Neural progenitor cell (in vitro differentiated cells): ENCODE measurements at regions not wholly inside any gene's neighbourhood (a gene's known extent, or its start where the extent isn't known, plus 50 kb on each side); places are given as distances from the start of the nearest gene placed in this dataset.

Experiments used
- DNase-seq: peaks from one replicate; pipeline ENCODE4 v3.0.0-alpha.2; 2016; ENCODE audit warnings: low spot score
- H2AFZ ChIP-seq: fragments of 200-600 bp; sonication (generic); replicated peaks from 2 replicates; pipeline ENCODE4 v1.6.1; 2016; ENCODE audit warnings: antibody characterized with exemption
- H3F3A ChIP-seq: fragments of 200-600 bp; sonication (generic); 2 replicates; pipeline ENCODE4 v1.6.1; 2016; ENCODE audit warnings: antibody characterized with exemption, low read depth
- H3K27ac ChIP-seq: fragments of 200-600 bp; sonication (generic); 2 replicates; pipeline ENCODE4 v1.5.1; 2016; ENCODE audit warnings: mild to moderate bottlenecking
- H3K27me3 ChIP-seq: fragments of 200-600 bp; sonication (generic); 2 replicates; pipeline ENCODE4 v1.6.1; 2016; ENCODE audit warnings: mild to moderate bottlenecking, moderate library complexity
- H3K36me3 ChIP-seq: fragments of 200-600 bp; sonication (generic); 2 replicates; pipeline ENCODE4 v1.5.1; 2016
- H3K4me1 ChIP-seq: fragments of 200-600 bp; sonication (generic); 2 replicates; pipeline ENCODE4 v1.6.1; 2016; ENCODE audit warnings: mixed run types
- H3K4me2 ChIP-seq: fragments of 200-600 bp; sonication (generic); 2 replicates; pipeline ENCODE4 v1.6.1; 2016
- H3K4me3 ChIP-seq: fragments of 200-600 bp; sonication (generic); 2 replicates; pipeline ENCODE4 v1.5.1; 2016
- H3K79me2 ChIP-seq: fragments of 200-600 bp; sonication (generic); 2 replicates; pipeline ENCODE4 v1.6.1; 2016; ENCODE audit warnings: low read depth
- H3K9ac ChIP-seq: fragments of 200-600 bp; sonication (generic); 2 replicates; pipeline ENCODE4 v1.6.1; 2016
- H3K9me3 ChIP-seq: fragments of 200-600 bp; sonication (generic); 2 replicates; pipeline ENCODE4 v1.5.1; 2016; ENCODE audit warnings: low read depth
- H4K20me1 ChIP-seq: fragments of 200-600 bp; sonication (generic); 2 replicates; pipeline ENCODE4 v1.6.1; 2016; ENCODE audit warnings: low read depth
- H3K27ac Mint-ChIP-seq: 3 replicates; pipeline ENCODE4 v1.8.0; 2021; ENCODE audit warnings: mixed read lengths
- H3K27me3 Mint-ChIP-seq: 2 replicates; pipeline ENCODE4 v1.8.0; 2022; ENCODE audit warnings: low read depth, mild to moderate bottlenecking, inconsistent platforms, moderate library complexity, mixed read lengths; ENCODE audit not compliant: insufficient read depth
- H3K36me3 Mint-ChIP-seq: 3 replicates; pipeline ENCODE4 v1.8.0; 2021; ENCODE audit warnings: mixed read lengths
- H3K4me1 Mint-ChIP-seq: 3 replicates; pipeline ENCODE4 v1.8.0; 2021; ENCODE audit warnings: mixed read lengths
- H3K4me3 Mint-ChIP-seq: 3 replicates; pipeline ENCODE4 v1.8.0; 2021; ENCODE audit warnings: mild to moderate bottlenecking, moderate library complexity, mixed read lengths
- H3K9me3 Mint-ChIP-seq: 3 replicates; pipeline ENCODE4 v1.8.0; 2020; ENCODE audit warnings: mixed read lengths
- CTCF ChIP-seq: fragments of 200-600 bp; sonication (generic); IDR thresholded peaks from 2 replicates; pipeline ENCODE4 v1.5.1; 2017; ENCODE audit warnings: antibody characterized with exemption, mild to moderate bottlenecking
- EZH2 ChIP-seq: fragments of 200-600 bp; sonication (generic); IDR thresholded peaks from 2 replicates; pipeline ENCODE4 v1.6.1; 2017; ENCODE audit warnings: antibody characterized with exemption, mild to moderate bottlenecking, moderate library complexity
- EZH2phosphoT487 ChIP-seq: fragments of 200-600 bp; sonication (generic); IDR thresholded peaks from 2 replicates; pipeline ENCODE4 v1.6.1; 2017; ENCODE audit warnings: antibody characterized with exemption

GRCh38 chr7:15967551-15967950, 281.1 kb upstream of the MEOX2 start:
- Mint-ChIP-seq H3K36me3 (no peaks in the 10 kb centered on the region), H3K4me1 (no peaks in the 10 kb centered on the region), H3K27ac (no peak overlapping the region), H3K27me3 (no peaks in the 10 kb centered on the region), H3K4me3 (no peak overlapping the region), H3K9me3 (no peaks in the 10 kb centered on the region)
- Histone ChIP-seq H3K4me3 (no peak overlapping the region), H3K36me3 (no peaks in the 10 kb centered on the region), H3K4me1 (no peaks in the 10 kb centered on the region), H4K20me1 (no peaks in the 10 kb centered on the region), H3K9me3 (no peaks in the 10 kb centered on the region), H3K27me3 (no peaks in the 10 kb centered on the region), H2AFZ (no peak overlapping the region), H3K79me2 (no peaks in the 10 kb centered on the region), H3K27ac (no peak overlapping the region), H3K4me2 (no peak overlapping the region), H3F3A (no peaks in the 10 kb centered on the region), H3K9ac (no peak overlapping the region)
- no peak for DNase-seq
- TF ChIP-seq CTCF: no peak
- no peak for TF ChIP-seq EZH2
- no peak for TF ChIP-seq EZH2phosphoT487

GRCh38 chr7:15967121-15967520, 280.6 kb upstream of the MEOX2 start:
- Histone ChIP-seq H2AFZ (no peak overlapping the region), H3K9me3 (no peaks in the 10 kb centered on the region), H3K4me1 (no peaks in the 10 kb centered on the region), H3K79me2 (no peaks in the 10 kb centered on the region), H3K4me2 (no peak overlapping the region), H3F3A (no peaks in the 10 kb centered on the region), H3K27ac (no peak overlapping the region), H3K9ac (no peak overlapping the region), H3K27me3 (no peaks in the 10 kb centered on the region), H4K20me1 (no peaks in the 10 kb centered on the region), H3K4me3 (no peak overlapping the region), H3K36me3 (no peaks in the 10 kb centered on the region)
- Mint-ChIP-seq H3K27ac (no peak overlapping the region), H3K36me3 (no peaks in the 10 kb centered on the region), H3K9me3 (no peaks in the 10 kb centered on the region), H3K4me1 (no peaks in the 10 kb centered on the region), H3K27me3 (no peaks in the 10 kb centered on the region), H3K4me3 (no peak overlapping the region)
- DNase-seq: no peak
- TF ChIP-seq EZH2phosphoT487 (no peak), CTCF (no peak), EZH2 (no peak)

- H3K79me2 ChIP-seq: no peaks in the 10 kb centered on the region
- Mint-ChIP-seq H3K27ac (no peak overlapping the region), H3K27me3 (no peaks in the 10 kb centered on the region), H3K4me3 (no peak overlapping the region), H3K36me3 (no peaks in the 10 kb centered on the region), H3K4me1 (no peaks in the 10 kb centered on the region), H3K9me3 (no peaks in the 10 kb centered on the region)
- H4K20me1 ChIP-seq: no peaks in the 10 kb centered on the region
- H3K4me1 ChIP-seq: no peaks in the 10 kb centered on the region
- H3K36me3 ChIP-seq: no peaks in the 10 kb centered on the region
- TF ChIP-seq EZH2 (no peak), CTCF (no peak), EZH2phosphoT487 (no peak)
- H3K27ac ChIP-seq: no peak overlapping the region
- no peaks in the 10 kb centered on the region for H3K27me3 ChIP-seq
- H2AFZ ChIP-seq: peak overlapping the region; percentile 55
- H3K4me2 ChIP-seq: no peak overlapping the region
- no peak for DNase-seq
- no peak overlapping the region for H3K4me3 ChIP-seq
- no peaks in the 10 kb centered on the region for H3F3A ChIP-seq
- H3K9ac ChIP-seq: no peak overlapping the region
- H3K9me3 ChIP-seq: no peaks in the 10 kb centered on the region
Measured at GRCh38 chr7:15963206-15963605, 276.7 kb upstream of the MEOX2 start.
